GM06990 (cell line): ENCODE measurements at regions not wholly inside any gene's neighbourhood (a gene's known extent, or its start where the extent isn't known, plus 50 kb on each side); places are given as distances from the start of the nearest gene placed in this dataset.

Source experiments
- DNase-seq: peaks from one replicate; pipeline ENCODE4 v3.0.0-alpha.2; 2011; ENCODE audit not compliant: insufficient read length; ENCODE audit errors: extremely low read depth
- H3K27me3 ChIP-seq: replicated peaks from 2 replicates; pipeline ENCODE4 v1.6.0; 2011; ENCODE audit warnings: low read length; ENCODE audit not compliant: control insufficient read depth, insufficient read depth
- H3K36me3 ChIP-seq: 2 replicates; pipeline ENCODE4 v1.5.1; 2011; ENCODE audit warnings: low read length; ENCODE audit not compliant: control insufficient read depth, insufficient read depth
- H3K4me3 ChIP-seq: replicated peaks from 2 replicates; pipeline ENCODE4 v1.5.1; 2011; ENCODE audit warnings: low read depth, mild to moderate bottlenecking, control low read depth, low read length
- TF ChIP-seq, protein P1 (sequence below): IDR thresholded peaks from 2 replicates; pipeline ENCODE4 v1.5.1; 2011; ENCODE audit warnings: low read length, control low read depth, mild to moderate bottlenecking, inconsistent platforms; ENCODE audit not compliant: insufficient read depth, poor library complexity, severe bottlenecking

DNA sequence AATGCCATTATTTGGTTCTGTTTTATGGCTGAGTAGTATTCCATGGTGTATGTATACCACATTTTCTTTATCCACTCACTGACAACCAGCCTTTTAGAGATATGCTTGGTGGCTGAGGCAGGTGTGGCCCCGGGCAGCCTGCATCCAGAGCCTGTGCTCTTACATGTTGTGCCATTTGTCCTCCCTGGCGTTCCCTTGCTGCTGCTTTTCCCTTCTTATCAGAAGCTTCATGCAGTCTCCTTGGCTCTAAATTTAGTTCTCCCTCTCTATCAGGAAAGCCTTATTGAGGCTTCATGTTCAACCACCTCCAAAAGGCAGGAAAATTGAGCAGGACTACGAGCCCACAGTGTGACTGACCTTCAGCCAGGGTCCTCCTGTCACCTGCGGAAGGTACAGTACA, 131.7 kb upstream of the ITGA6 start:
- DNase-seq: no peak
- no peak overlapping the region for H3K4me3 ChIP-seq
- TF ChIP-seq, protein P1, sequence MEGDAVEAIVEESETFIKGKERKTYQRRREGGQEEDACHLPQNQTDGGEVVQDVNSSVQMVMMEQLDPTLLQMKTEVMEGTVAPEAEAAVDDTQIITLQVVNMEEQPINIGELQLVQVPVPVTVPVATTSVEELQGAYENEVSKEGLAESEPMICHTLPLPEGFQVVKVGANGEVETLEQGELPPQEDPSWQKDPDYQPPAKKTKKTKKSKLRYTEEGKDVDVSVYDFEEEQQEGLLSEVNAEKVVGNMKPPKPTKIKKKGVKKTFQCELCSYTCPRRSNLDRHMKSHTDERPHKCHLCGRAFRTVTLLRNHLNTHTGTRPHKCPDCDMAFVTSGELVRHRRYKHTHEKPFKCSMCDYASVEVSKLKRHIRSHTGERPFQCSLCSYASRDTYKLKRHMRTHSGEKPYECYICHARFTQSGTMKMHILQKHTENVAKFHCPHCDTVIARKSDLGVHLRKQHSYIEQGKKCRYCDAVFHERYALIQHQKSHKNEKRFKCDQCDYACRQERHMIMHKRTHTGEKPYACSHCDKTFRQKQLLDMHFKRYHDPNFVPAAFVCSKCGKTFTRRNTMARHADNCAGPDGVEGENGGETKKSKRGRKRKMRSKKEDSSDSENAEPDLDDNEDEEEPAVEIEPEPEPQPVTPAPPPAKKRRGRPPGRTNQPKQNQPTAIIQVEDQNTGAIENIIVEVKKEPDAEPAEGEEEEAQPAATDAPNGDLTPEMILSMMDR: no peak
- H3K36me3 ChIP-seq: no peaks in the 10 kb centered on the region
- no peaks in the 10 kb centered on the region; the same call in 1 of the 2 replicates for H3K27me3 ChIP-seq

DNA sequence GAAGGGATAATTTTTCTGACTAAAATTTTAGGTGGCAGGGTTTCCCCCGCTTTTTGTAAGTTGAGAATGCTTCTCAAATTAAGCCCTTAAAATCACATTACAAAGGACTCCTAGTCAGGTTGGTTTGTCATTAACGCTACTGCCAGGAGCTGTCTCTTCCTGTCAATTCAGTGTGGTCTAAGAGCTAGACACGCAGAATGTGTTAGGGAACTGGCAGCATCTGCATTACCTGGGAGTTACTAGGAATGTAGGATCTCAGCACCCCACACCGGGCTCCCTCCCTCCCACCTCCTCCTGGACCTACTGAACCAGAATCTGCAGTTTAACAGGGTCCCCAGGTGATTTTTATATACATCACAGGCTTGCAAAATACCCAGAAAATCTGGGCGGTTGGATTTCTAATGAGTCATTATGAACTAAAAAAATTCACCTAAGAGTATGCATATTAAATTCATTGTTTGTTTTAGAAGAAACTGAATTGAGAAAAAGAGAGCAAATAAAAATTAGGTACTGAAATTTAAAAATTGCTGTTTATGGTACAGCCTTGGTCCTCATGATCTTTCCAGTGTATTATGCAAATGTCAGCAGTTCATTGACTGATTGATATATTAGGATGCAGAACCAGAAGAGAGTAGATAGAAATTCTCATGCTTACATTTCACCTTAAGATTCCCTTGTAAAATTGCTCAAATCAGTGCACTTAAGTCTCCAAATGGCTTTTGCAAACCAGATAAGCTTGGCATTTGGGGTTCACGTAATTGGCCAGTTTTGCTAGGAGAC, 130.9 kb upstream of the ITGA6 start:
- DNase-seq: no peak
- TF ChIP-seq, protein P1: no peak
- H3K4me3 ChIP-seq: no peak overlapping the region

DNA sequence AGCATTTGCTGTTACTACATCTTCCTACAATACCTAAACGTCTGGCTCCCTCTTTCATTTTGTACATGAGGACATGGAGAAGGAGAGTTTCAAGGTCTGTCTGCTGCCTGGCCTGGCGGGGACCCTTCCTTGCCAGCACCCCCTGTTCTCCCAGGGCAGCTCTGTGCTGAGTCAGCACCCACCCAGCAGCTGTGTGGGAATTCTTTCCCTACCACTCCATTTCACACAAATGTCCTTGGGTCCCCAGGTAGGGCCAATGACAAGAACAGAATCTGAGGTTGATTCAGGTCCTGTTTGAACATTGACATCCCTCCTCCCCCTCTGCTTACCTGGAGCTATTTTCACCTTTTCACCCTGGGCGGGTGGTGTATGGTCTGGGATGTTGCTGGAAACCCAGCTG, 129.9 kb upstream of the ITGA6 start:
- Histone ChIP-seq H3K27me3 (no peaks in the 10 kb centered on the region; the same call in 1 of the 2 replicates), H3K4me3 (no peak overlapping the region), H3K36me3 (no peaks in the 10 kb centered on the region)
- DNase-seq: no peak
- TF ChIP-seq, protein P1: no peak

More for the DNA sequence above, 130.9 kb upstream of the ITGA6 start:
- Histone ChIP-seq H3K27me3 (no peaks in the 10 kb centered on the region; the same call in 1 of the 2 replicates), H3K36me3 (no peaks in the 10 kb centered on the region)

DNA sequence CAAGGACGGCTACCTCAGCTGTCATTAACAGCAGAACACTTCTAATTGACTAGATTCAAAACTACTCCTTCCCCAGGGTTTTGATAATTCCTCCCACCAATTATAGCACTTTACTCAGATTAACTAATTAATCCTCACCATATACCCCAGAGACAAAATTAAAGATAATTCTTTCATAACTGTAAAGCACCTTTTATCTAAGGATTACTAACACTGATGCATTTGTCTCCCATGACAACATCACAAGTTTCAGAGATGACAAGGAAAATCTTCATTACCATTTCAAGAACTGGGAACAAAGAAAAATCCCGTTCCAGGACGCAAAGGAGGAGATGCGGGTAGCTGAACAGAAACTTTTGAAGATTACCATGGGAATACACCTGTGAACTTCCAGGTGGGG, 129.4 kb upstream of the ITGA6 start:
- Histone ChIP-seq H3K36me3 (no peaks in the 10 kb centered on the region), H3K27me3 (no peaks in the 10 kb centered on the region; the same call in 1 of the 2 replicates), H3K4me3 (no peak overlapping the region)
- DNase-seq: no peak
- TF ChIP-seq, protein P1: no peak

DNA sequence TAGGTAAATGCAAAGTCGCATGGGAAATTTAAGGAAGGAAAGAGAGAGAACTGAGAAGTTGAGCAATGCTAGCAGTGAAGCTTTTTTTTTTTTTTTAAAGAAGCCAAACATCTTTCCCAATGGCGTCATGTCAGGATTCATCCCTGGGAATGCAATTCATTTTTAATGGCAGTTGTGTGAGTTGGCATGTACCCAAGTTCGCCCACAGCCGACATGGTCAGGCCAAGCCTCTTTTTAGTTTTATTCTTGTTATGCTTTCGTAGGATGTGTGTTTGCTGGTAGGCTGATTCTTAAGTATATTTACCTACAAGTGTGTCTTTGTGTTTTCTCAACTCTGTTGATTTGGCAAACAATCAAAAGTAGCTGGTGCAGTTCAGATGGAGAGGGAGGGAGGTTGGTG, 127.6 kb upstream of the ITGA6 start:
- H3K36me3 ChIP-seq: no peaks in the 10 kb centered on the region
- DNase-seq: no peak
- TF ChIP-seq, protein P1: no peak

More for the DNA sequence above, 127.6 kb upstream of the ITGA6 start:
- H3K4me3 ChIP-seq: no peak overlapping the region
- no peaks in the 10 kb centered on the region; the same call in 1 of the 2 replicates for H3K27me3 ChIP-seq
